HL-60/S4 treated with retinoic acid at 250 ng/mL for 4 days and 3 days (cell line): ENCODE measurements at regions not wholly inside any gene's neighbourhood (a gene's known extent, or its start where the extent isn't known, plus 50 kb on each side); places are given as distances from the start of the nearest gene placed in this dataset.

Experiments
- in situ Hi-C: fragments of 300-500 bp; cut with MboI; formaldehyde crosslinking; loops from 2 replicates; pipeline ENCODE4 v1.7.0; 2022; ENCODE audit warnings: low sequenced_read_pairs

DNA sequence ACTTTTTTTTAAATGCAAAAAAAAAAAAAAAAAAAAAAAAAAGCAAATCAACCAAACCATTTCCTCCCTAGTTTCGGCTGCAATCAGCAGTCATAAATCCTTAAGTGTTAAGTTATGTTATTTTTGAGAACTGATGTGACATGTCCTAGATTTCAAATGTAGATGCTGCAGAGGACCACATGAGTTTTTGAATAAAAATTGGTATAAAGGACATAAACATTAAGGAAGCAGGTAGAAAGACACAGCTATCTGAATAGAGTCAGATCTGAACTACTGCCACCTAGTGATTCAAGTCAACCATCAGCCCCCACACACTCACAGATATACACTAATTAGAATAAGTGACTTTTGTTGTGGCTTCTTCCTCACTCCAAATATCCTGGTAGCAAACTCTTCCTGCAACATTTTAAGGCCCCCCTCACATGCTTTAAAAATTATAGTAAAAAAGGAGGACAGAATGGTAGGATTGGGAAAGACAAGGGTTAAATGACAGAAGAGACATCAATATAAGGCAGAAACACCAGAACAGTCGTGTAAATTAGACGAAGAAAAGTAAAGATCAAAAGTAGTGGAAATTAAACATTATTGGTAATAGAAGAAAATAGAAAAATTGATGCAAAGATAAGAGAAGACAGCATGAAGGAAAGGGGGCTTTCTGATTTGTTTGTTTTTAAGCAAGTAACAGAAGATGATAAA, 394.5 kb upstream of the ATP2B1 start:
- in situ Hi-C loops, result no loop called here

DNA sequence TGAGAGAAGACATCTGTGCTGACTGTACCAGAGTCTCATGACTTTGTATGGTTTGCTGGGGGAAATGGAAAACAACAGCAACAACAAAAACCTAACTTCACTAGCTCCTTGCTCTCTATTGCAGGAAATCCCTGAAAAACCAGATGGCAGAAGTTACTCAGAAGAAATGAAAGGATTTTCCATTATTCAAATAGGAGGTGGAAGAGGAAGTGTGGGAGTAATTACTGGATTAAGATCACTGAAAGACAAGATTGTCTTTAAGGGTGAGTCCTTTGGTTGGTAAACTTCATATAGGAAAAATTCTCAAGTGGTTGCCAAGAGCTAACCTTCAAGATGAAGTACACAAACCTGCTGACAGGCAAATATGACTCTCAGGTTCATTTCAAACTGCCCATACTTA, 391.9 kb upstream of the ATP2B1 start:
- in situ Hi-C loops, result no loop called here

DNA sequence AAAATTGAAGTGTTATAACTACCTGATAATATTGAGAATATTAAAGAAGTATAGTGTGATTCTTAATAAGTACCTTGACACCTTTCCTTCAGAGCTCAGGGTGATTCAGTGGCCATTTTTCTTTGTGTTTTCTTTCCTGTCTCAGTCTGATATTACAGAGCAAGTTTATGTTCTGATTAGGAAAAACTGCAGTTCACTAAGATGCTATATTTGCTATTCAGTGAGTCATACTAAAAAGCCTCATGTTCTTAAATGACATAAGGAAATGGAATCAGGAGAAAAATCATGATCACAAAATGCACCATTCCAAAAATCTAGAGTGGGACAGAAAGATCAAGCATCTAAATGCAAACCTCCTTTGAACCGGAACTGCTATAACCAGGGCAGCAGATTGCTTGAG, 390.6 kb upstream of the ATP2B1 start:
- in situ Hi-C loops, result no loop called here

- in situ Hi-C loops, result no loop called here
These were observed 389.6 kb upstream of the ATP2B1 start for GRCh38 chr12:90098132-90098779.

- in situ Hi-C loops, result no loop called here
These were observed 383.2 kb upstream of the ATP2B1 start for GRCh38 chr12:90091809-90092208.

GRCh38 chr12:90090929-90091651, 382.5 kb upstream of the ATP2B1 start:
- in situ Hi-C loops, result no loop called here

GRCh38 chr12:90086281-90086680, 377.6 kb upstream of the ATP2B1 start:
- in situ Hi-C loops, result no loop called here

DNA sequence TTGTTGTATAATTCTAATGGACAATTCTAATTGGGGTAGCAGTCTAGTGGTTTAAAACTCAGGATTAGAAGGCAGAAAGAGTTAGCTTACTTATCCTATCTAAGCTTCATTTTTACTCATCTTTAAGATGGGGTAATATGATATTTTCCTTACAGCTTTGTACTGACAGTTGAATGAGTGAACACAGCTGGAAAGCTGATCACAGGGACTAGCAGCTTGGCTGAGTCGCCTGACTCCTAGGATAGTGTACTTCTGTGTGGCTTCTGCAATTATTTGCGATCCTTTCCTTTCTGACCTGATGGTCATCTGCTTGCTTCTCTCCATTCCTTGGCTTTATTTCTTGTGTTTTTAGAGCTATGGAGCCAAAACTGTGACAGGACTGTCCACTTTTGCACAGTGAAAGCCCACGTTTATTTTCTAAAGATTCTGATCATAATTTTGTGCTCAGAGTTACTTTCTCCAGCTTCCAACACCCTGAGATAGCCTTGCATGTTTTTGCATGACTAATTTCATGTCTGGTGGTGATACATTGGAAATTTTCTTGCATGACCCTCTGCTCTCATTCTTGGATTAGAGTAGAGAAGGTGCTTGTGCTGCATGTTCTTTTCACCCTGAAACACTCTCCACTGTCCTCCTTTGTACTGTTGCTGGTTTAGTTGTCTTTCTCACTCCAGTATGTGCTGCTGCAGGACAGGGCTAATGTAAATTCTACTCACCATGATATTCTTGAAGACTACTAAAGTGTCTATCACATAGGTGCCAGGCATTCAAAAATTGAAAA, 377.0 kb upstream of the ATP2B1 start:
- in situ Hi-C loops, result no loop called here

GRCh38 chr12:90084018-90084417, 375.4 kb upstream of the ATP2B1 start:
- in situ Hi-C loops, result no loop called here

DNA sequence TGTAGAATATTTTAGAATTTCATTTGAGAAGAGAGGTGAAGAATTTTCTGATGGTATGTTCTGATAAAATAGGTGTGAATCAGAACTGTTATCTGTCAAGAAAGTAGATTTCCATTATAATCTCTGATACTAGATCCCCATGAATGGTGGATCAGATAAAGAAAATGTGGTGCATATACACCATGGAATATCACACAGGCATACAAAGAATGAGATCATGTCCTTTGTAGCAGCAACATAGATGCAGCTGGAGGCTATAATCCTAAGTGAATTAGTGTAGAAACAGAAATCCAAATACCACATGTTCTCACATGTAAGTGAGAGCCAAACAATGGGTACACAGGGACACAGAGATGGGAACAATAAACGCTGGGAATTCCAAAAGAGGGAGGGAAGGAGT, 372.0 kb upstream of the ATP2B1 start:
- in situ Hi-C loops, result no loop called here

DNA sequence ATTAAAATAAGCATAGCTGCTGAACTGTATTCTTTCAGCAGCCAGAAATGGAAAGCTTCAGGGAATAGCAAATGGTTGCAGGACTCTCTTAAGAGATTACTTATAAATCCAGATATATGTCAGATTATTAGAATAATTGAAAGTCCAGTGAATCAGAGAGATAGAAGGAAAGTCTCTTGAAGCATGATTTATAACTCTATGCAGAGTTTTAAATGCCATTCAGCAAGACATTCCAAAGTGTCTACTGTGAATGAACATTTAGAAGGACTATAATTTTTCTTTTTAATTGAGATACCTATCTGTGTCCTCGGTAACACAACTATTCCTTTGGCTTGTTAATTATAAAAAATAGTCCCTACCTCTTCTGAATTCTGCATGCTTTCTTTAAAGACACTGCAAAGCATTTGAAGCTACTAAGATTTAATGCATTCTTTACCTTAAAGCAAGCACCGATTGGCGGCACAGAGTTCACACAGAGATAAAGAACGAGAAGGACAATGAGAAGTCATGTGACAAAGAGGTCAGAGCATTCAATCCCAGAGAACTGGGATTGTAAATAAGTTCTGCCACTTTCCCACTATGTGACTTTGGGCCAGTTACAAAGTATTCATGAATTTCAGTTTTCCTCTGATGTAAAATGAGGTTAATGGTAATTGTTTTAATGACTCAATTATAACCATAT, 371.0 kb upstream of the ATP2B1 start:
- in situ Hi-C loops, result no loop called here

DNA sequence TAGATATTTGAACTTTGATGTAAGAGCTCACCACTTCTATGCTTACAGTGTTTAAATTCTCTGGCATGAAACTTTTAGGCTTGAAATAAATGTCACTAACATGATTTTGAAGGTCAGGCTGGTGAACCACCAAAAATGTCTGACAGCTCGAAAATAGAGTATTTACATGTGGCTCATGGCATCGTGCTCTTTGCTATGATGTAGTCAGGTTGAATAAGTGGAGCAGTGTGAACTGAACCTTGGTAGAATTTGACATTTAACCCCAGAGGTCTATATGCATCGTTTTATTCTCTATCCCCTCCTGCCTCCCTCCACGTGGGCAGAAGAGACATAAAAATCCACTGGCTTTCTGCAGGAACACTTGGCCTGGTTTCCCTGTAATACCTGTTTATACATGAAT, 369.7 kb upstream of the ATP2B1 start:
- in situ Hi-C loops, result no loop called here

- in situ Hi-C loops, result no loop called here
These were observed 369.1 kb upstream of the ATP2B1 start for GRCh38 chr12:90077756-90078155.

DNA sequence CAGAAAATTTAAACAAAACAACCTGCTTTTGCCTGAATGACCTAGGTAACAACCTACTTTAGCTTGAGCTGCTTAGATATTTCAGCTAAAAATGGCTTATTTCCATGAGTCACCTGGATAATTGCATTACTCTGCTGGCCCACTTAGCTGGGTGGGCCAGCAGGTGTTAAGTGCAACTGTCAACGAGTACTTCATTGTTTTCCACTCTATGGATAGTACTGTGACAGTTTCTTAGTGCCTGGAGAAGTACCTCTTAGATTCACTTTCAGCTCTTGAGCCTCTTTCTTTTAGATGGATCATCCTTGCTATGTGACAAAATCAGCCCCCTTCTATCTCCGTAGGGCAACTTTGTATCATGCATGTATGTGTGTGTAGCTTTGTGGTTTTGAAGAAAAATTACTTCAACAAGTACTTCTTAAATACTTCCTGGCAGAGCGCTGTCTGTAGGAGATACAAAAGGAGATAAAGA, 368.2 kb upstream of the ATP2B1 start:
- in situ Hi-C loops, result no loop called here

- in situ Hi-C loops, result no loop called here
These were observed 367.0 kb upstream of the ATP2B1 start for GRCh38 chr12:90075685-90076084.

DNA sequence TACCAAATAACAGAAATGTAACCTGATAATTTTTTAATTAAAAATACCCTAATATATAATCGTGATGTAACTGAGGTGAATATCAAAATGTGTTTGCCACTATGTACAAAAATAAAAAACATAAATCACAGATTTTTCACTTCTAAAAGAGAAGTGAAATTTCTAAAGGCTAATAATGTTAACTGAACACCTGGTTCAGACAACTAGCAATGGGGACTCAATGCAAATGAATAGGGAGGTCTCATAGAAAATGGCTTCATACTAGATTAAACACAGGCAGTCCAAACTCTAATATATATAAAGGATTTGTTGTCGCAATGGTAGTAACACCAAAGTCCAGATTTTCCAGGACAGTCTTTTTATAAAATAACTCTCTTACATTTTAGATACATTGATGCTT, 365.4 kb upstream of the ATP2B1 start:
- in situ Hi-C loops, result no loop called here

DNA sequence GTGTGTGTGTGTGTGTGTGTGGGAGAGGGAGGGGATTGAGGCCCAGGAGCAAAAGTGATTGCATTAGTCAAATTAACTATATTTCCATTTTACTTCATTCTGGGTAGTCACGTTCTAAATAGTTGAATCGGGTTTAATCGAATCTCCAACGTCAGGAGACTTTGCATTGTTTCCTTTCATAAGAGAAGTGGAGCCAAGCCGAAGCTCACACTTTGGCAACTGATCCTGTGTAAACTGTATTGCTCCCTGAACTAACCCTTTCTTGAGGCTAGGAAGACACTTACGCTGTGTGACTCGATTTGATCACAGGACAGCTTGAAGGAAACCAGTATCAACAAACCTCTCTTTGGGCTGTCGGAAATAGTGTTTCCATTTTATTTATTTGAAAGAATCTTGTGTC, 363.4 kb upstream of the ATP2B1 start:
- in situ Hi-C loops, result no loop called here

- in situ Hi-C loops, result no loop called here
These were observed 361.1 kb upstream of the ATP2B1 start for GRCh38 chr12:90069711-90070110.

DNA sequence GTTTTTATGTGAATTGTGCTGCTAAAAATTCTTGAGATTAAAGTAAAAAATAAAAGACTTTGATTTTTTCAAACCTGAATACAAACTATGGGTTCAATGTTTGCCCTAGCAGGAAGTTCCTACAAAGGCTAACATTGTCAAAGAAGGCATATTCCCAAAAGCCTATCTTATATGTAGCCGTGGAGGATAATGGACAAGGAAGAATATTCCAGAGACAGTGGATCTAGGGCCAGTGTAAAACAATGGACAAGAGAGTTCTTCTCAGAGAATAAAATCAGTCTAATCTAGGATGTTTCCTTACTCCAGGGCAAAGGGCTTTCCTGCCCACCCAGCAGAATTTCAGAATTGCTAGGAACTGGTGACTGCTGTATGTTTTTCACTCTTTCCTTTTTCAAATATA, 359.2 kb upstream of the ATP2B1 start:
- in situ Hi-C loops, result no loop called here

- in situ Hi-C loops, result no loop called here
These were observed 356.5 kb upstream of the ATP2B1 start for GRCh38 chr12:90064852-90065801.
